ENCODE measurements at regions not wholly inside any gene's neighbourhood (a gene's known extent, or its start where the extent isn't known, plus 50 kb on each side); places are given as distances from the start of the nearest gene placed in this dataset.
"Not testable (repeated sequence)": the region's sequence is repeated elsewhere in the genome, so short reads cannot be mapped to it uniquely, and the experiment has no call there.

DNA sequence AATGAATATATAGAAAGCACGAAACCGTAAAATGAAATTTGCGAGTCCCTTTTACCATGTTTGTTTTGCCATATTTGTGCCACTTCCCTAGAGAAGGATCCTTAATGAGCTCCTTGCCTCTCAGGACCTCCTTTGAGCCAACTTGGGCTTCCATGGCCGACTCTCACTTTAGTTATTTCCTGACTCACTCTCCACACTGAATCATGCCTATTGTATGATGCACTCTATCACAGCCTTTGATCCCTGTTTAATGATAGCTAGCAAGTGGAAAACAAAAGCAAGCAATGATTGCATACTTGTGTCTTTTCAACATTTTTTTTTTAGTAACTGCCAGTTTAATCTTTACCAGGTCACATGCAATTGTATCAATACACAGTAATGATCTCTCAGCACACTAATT, 153.2 kb downstream of the CCER1 start:
- FAIRE-seq (no peak), DNase-seq (ENCODE audit: low read depth) (peak; percentile 68)
- peaks cover 3% of the 10 kb centered on the region for H3K9me3 Mint-ChIP-seq (ENCODE audit: unreplicated experiment)
- no peaks in the 10 kb centered on the region for H3K27me3 ChIP-seq (ENCODE audit: insufficient read depth, low read length)
- no peak overlapping the region for H3K4me3 ChIP-seq (ENCODE audit: insufficient read depth, low read depth, low read length)
- H3K79me2 ChIP-seq (ENCODE audit: insufficient read depth, low read length), result no peaks in the 10 kb centered on the region
- H3K36me3 Mint-ChIP-seq (ENCODE audit: low read depth, unreplicated experiment), result no peaks in the 10 kb centered on the region
- H3K4me1 ChIP-seq (ENCODE audit: insufficient read depth, low read length), result peaks cover 5% of the 10 kb centered on the region
- H3K9ac ChIP-seq (ENCODE audit: low read length), result no peak overlapping the region
- H3K4me3 Mint-ChIP-seq (ENCODE audit: unreplicated experiment), result no peak overlapping the region
- H3K27ac Mint-ChIP-seq (ENCODE audit: unreplicated experiment), result no peak overlapping the region
- H3K27me3 Mint-ChIP-seq (ENCODE audit: low read depth, unreplicated experiment), result no peaks in the 10 kb centered on the region
- TF ChIP-seq EZH2 (IDR thresholded peaks at IDR 0.05; ENCODE audit: insufficient read depth, low read length) (no peak), CTCF (IDR thresholded peaks at IDR 0.05; ENCODE audit: insufficient read depth, low read depth, low read length) (no peak)
- peak overlapping the region; percentile 3 for H2AFZ ChIP-seq (ENCODE audit: low read depth, low read length)
- H3K4me2 ChIP-seq (ENCODE audit: low read length), result no peak overlapping the region
- H3K27ac ChIP-seq (ENCODE audit: low read depth, low read length), result peak overlapping the region; percentile 6
- H3K4me1 Mint-ChIP-seq (ENCODE audit: low read depth, unreplicated experiment), result peaks cover 3% of the 10 kb centered on the region
- no peaks in the 10 kb centered on the region for H4K20me1 ChIP-seq (ENCODE audit: insufficient read depth, low read length)
- no peaks in the 10 kb centered on the region for H3K36me3 ChIP-seq (ENCODE audit: insufficient read depth, low read length)
- H3K9me3 ChIP-seq (ENCODE audit: insufficient read depth, low read depth, low read length), result no peaks in the 10 kb centered on the region

- Histone ChIP-seq H3K4me3 (ENCODE audit: insufficient read depth, low read depth, low read length) (no peak overlapping the region), H3K9me3 (ENCODE audit: insufficient read depth, low read depth, low read length) (no peaks in the 10 kb centered on the region), H2AFZ (ENCODE audit: low read depth, low read length) (no peak overlapping the region), H3K27me3 (ENCODE audit: insufficient read depth, low read length) (no peaks in the 10 kb centered on the region), H3K4me1 (ENCODE audit: insufficient read depth, low read length) (no peaks in the 10 kb centered on the region), H3K9ac (ENCODE audit: low read length) (no peak overlapping the region), H3K36me3 (ENCODE audit: insufficient read depth, low read length) (no peaks in the 10 kb centered on the region), H3K79me2 (ENCODE audit: insufficient read depth, low read length) (no peaks in the 10 kb centered on the region), H4K20me1 (ENCODE audit: insufficient read depth, low read length) (no peaks in the 10 kb centered on the region), H3K27ac (ENCODE audit: low read depth, low read length) (no peak overlapping the region), H3K4me2 (ENCODE audit: low read length) (no peak overlapping the region)
- no peak for TF ChIP-seq EZH2 (IDR thresholded peaks at IDR 0.05; ENCODE audit: insufficient read depth, low read length)
- TF ChIP-seq CTCF (IDR thresholded peaks at IDR 0.05; ENCODE audit: insufficient read depth, low read depth, low read length), result no peak
- Mint-ChIP-seq H3K36me3 (ENCODE audit: low read depth, unreplicated experiment) (no peaks in the 10 kb centered on the region), H3K27ac (ENCODE audit: unreplicated experiment) (no peak overlapping the region), H3K4me3 (ENCODE audit: unreplicated experiment) (no peak overlapping the region), H3K27me3 (ENCODE audit: low read depth, unreplicated experiment) (no peaks in the 10 kb centered on the region), H3K9me3 (ENCODE audit: unreplicated experiment) (no peaks in the 10 kb centered on the region), H3K4me1 (ENCODE audit: low read depth, unreplicated experiment) (no peaks in the 10 kb centered on the region)
- DNase-seq (ENCODE audit: low read depth) (no peak), FAIRE-seq (no peak)
These were observed 160.8 kb downstream of the CCER1 start for GRCh38 chr12:90794212-90794611.

GRCh38 chr12:90792718-90793117, 162.3 kb downstream of the CCER1 start:
- H3K4me1 Mint-ChIP-seq (ENCODE audit: low read depth, unreplicated experiment); H3K9me3 ChIP-seq (ENCODE audit: insufficient read depth, low read depth, low read length); FAIRE-seq; H3K27ac ChIP-seq (ENCODE audit: low read depth, low read length); H3K4me2 ChIP-seq (ENCODE audit: low read length); H3K4me3 ChIP-seq (ENCODE audit: insufficient read depth, low read depth, low read length); H3K4me1 ChIP-seq (ENCODE audit: insufficient read depth, low read length); H3K36me3 Mint-ChIP-seq (ENCODE audit: low read depth, unreplicated experiment); H3K27ac Mint-ChIP-seq (ENCODE audit: unreplicated experiment); DNase-seq (ENCODE audit: low read depth); H3K27me3 ChIP-seq (ENCODE audit: insufficient read depth, low read length); H3K79me2 ChIP-seq (ENCODE audit: insufficient read depth, low read length); H3K4me3 Mint-ChIP-seq (ENCODE audit: unreplicated experiment); H4K20me1 ChIP-seq (ENCODE audit: insufficient read depth, low read length); H3K9ac ChIP-seq (ENCODE audit: low read length); H3K36me3 ChIP-seq (ENCODE audit: insufficient read depth, low read length); H2AFZ ChIP-seq (ENCODE audit: low read depth, low read length); H3K9me3 Mint-ChIP-seq (ENCODE audit: unreplicated experiment); H3K27me3 Mint-ChIP-seq (ENCODE audit: low read depth, unreplicated experiment): not testable (repeated sequence)
